ENCODE measurements at regions not wholly inside any gene's neighbourhood (a gene's known extent, or its start where the extent isn't known, plus 50 kb on each side); places are given as distances from the start of the nearest gene placed in this dataset.

DNA sequence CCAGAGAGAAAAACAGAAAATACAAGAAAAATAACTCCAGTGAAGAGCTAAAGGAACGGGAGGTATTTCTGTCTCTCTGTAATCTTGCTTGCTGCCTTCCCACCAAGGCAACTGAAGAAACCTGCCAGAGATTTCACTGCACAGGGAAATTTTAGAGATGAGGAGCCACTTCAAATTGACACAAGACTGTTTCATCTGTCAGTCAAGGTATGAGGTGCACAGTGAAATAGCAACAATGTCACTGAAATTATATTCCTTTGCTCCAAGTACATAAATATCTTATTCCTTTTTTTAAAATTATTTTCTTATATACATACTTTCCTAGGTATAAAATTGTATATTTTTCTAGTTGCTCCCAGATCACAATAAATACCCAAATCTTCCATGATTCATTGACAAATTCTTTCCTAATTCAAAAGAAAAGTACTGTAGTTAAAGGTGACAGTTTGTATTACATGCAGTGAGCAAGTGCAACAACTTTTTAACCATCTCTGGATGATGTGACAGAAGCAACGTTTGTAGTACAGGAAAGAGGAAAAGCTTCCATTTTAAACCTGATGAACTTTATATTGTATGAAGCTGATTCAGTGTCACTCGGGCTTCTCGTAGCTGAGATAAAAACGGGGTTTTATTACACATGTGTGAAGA lies 563.4 kb downstream of the TUSC7 start:
- Mint-ChIP-seq H3K36me3 (ENCODE audit: low read depth) (no peaks in the 10 kb centered on the region), H3K27me3 (ENCODE audit: insufficient read depth) (no peaks in the 10 kb centered on the region), H3K4me3 (no peak overlapping the region), H3K4me1 (ENCODE audit: low read depth) (no peaks in the 10 kb centered on the region), H3K9me3 (peaks cover 14% of the 10 kb centered on the region), H3K27ac (no peak overlapping the region)
- TF ChIP-seq, protein P1, sequence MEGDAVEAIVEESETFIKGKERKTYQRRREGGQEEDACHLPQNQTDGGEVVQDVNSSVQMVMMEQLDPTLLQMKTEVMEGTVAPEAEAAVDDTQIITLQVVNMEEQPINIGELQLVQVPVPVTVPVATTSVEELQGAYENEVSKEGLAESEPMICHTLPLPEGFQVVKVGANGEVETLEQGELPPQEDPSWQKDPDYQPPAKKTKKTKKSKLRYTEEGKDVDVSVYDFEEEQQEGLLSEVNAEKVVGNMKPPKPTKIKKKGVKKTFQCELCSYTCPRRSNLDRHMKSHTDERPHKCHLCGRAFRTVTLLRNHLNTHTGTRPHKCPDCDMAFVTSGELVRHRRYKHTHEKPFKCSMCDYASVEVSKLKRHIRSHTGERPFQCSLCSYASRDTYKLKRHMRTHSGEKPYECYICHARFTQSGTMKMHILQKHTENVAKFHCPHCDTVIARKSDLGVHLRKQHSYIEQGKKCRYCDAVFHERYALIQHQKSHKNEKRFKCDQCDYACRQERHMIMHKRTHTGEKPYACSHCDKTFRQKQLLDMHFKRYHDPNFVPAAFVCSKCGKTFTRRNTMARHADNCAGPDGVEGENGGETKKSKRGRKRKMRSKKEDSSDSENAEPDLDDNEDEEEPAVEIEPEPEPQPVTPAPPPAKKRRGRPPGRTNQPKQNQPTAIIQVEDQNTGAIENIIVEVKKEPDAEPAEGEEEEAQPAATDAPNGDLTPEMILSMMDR (IDR thresholded peaks at IDR 0.05): no peak
- DNase-seq: no peak

DNA sequence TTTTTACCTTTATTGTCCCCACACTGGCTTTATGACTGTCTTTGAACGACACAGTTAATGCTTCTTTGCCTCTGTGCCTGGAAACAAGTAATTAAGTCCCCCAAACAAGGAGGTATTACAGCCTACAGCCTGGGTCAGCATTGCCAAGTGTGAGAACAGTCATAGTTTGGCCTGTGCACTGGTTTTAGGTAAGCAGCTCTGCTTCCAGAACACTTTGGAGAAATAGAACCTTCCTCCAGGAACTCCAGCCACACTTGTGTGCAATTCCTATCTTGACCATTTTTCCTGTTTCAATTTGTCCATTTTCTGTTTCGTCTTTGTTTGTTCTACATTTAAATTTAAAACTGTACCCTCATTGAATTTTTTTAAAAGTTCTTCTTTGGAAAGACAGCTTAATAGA lies 568.2 kb downstream of the TUSC7 start:
- Mint-ChIP-seq H3K4me3 (no peak overlapping the region), H3K9me3 (peaks cover 17% of the 10 kb centered on the region; the same call in 1 of the 2 replicates), H3K36me3 (ENCODE audit: low read depth) (no peaks in the 10 kb centered on the region), H3K4me1 (ENCODE audit: low read depth) (no peaks in the 10 kb centered on the region), H3K27ac (no peak overlapping the region), H3K27me3 (ENCODE audit: insufficient read depth) (no peaks in the 10 kb centered on the region)
- no peak for DNase-seq
- TF ChIP-seq, protein P1 (IDR thresholded peaks at IDR 0.05): no peak

DNA sequence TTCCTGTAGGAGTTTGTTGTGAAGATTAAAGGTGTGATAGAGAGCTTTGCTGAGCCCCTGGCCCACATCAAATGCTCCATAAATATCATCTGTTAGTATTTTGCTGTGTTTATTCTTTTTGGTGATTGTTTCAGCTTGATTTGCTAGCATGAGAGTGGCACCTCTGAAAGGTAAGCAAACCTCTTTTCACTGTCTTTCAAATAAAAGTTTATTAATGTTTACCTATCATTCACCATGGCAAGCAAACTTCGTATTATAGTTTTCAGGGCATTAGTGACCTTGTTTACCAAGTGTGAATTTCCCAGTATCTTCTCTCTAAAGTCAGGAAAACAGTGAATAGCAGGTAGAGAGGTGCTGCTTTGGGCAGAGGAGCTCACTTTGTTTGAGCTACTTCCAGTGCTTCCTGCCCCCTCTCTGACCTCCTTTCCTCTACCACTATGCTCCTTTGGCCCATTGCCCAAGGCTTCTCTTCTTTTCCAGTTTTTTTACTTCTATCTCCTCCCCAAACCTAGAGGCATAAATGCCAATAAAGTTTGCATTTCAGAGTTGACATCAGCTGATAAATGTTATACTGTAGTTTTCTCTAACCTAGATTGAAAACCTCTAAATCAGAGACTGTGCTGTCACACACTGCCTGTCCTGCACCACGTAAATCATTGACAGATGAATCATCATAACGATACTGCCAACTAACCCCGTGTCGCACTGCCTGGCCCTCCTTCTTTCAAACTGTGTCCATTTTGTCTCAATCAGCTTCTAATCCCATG lies 569.0 kb downstream of the TUSC7 start:
- TF ChIP-seq, protein P1 (IDR thresholded peaks at IDR 0.05): no peak
- DNase-seq: no peak
- Mint-ChIP-seq H3K4me1 (ENCODE audit: low read depth) (no peaks in the 10 kb centered on the region), H3K27me3 (ENCODE audit: insufficient read depth) (no peaks in the 10 kb centered on the region), H3K36me3 (ENCODE audit: low read depth) (no peaks in the 10 kb centered on the region), H3K27ac (no peak overlapping the region), H3K4me3 (no peak overlapping the region), H3K9me3 (peaks cover 13% of the 10 kb centered on the region; the same call in 1 of the 2 replicates)

DNA sequence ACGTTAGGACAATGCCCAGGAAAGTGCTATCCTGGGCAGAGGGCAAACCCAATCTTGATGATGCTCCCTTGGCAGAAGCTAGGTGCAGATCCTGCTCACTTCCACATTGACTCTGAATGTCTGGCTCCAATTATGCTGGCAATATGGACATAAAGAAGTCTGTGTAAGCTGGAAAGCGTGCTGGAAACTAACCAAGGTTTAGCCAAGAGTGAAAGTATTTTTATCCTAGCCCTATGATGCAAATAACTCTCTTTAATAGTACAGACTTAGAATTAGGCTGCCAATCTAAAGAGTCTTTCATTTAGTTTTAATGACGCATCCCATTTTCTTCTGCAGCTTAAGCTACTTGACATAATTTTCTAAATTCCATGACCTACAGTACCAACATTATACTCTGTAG lies 571.8 kb downstream of the TUSC7 start:
- H3K4me3 Mint-ChIP-seq: no peak overlapping the region
- no peaks in the 10 kb centered on the region for H3K4me1 Mint-ChIP-seq (ENCODE audit: low read depth)
- DNase-seq: no peak
- H3K9me3 Mint-ChIP-seq: peaks cover 27% of the 10 kb centered on the region
- TF ChIP-seq, protein P1 (IDR thresholded peaks at IDR 0.05): no peak
- H3K27ac Mint-ChIP-seq: no peak overlapping the region
- H3K36me3 Mint-ChIP-seq (ENCODE audit: low read depth): no peaks in the 10 kb centered on the region
- H3K27me3 Mint-ChIP-seq (ENCODE audit: insufficient read depth): no peaks in the 10 kb centered on the region

DNA sequence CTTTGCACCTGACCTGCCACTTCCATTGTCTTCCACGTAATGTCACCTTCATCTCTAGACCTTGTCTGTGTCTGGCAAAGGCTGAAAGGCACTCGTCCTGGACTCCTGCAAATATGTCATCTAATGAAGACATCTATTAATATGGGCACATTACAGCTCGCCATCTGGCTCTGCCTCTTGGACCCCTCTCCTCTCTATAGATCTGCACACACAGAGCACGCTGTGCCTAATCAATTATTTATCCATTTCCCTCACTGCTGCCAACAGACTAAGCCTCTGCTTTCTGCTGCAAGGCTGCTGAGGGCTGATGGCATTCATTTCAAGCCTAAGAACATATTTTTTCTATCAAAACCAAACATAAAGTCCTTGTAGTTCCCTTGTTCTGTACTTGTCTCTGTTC lies 573.0 kb downstream of the TUSC7 start:
- no peaks in the 10 kb centered on the region for H3K4me1 Mint-ChIP-seq (ENCODE audit: low read depth)
- TF ChIP-seq, protein P1 (IDR thresholded peaks at IDR 0.05): no peak
- no peaks in the 10 kb centered on the region for H3K27me3 Mint-ChIP-seq (ENCODE audit: insufficient read depth)

More for the DNA sequence above, 573.0 kb downstream of the TUSC7 start:
- H3K9me3 Mint-ChIP-seq: peaks cover 27% of the 10 kb centered on the region
- no peak overlapping the region for H3K27ac Mint-ChIP-seq
- no peak for DNase-seq
- no peaks in the 10 kb centered on the region for H3K36me3 Mint-ChIP-seq (ENCODE audit: low read depth)
- no peak overlapping the region for H3K4me3 Mint-ChIP-seq
